ENCODE measurements at regions not wholly inside any gene's neighbourhood (a gene's known extent, or its start where the extent isn't known, plus 50 kb on each side); places are given as distances from the start of the nearest gene placed in this dataset.

DNA sequence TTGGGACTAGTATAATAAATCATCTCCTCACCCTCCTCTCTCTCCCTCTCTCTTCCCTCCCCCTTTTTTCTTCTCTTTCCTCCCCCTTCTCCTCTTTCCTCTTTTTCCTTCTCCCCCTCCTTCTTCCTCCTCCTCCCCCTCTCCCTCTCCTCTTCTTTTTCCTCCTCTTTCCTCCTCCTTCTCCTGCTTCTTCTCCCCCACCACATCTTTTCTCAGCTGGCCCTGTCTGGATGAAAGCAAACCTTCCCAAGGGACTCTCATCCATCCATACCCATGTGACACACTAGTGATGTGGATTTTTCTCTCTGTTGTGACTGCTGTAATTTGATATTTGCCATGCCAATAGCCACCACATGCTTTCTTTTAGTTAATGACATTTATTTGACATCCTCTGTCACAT, 127.2 kb downstream of the EBLN2 start:
- TF ChIP-seq, protein P1, sequence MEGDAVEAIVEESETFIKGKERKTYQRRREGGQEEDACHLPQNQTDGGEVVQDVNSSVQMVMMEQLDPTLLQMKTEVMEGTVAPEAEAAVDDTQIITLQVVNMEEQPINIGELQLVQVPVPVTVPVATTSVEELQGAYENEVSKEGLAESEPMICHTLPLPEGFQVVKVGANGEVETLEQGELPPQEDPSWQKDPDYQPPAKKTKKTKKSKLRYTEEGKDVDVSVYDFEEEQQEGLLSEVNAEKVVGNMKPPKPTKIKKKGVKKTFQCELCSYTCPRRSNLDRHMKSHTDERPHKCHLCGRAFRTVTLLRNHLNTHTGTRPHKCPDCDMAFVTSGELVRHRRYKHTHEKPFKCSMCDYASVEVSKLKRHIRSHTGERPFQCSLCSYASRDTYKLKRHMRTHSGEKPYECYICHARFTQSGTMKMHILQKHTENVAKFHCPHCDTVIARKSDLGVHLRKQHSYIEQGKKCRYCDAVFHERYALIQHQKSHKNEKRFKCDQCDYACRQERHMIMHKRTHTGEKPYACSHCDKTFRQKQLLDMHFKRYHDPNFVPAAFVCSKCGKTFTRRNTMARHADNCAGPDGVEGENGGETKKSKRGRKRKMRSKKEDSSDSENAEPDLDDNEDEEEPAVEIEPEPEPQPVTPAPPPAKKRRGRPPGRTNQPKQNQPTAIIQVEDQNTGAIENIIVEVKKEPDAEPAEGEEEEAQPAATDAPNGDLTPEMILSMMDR (IDR thresholded peaks at IDR 0.05; ENCODE audit: poor library complexity): no peak
- no peak for TF ChIP-seq EZH2phosphoT487 (IDR thresholded peaks at IDR 0.05; ENCODE audit: low read depth, severe bottlenecking, unreplicated experiment)
